Psoas muscle (tissue), 7 donors: ENCODE measurements at regions not wholly inside any gene's neighbourhood (a gene's known extent, or its start where the extent isn't known, plus 50 kb on each side); places are given as distances from the start of the nearest gene placed in this dataset.

Experiments used
- ATAC-seq, 4 donors: fragments of 200-7000 bp; cut with Tn5 transposase; one replicate each; pipeline ENCODE4 v1.9.1; 2020; ENCODE audit warnings: moderate library complexity in 3 of 4, mild to moderate bottlenecking in 2 of 4
- DNase-seq, 2 donors: peaks; one replicate each; pipeline ENCODE4 v3.0.0-alpha.2; 2020
- H3K27ac ChIP-seq: fragments of 200-600 bp; one replicate; pipeline ENCODE4 v1.8.0; 2022
- H3K27me3 ChIP-seq, 3 donors: fragments of 200-600 bp in 1 of 3; one replicate each; pipeline versions ENCODE4 v1.6.1 to v1.8.0; 2013 to 2022; ENCODE audit warnings: low read length in 2 of 3, mild to moderate bottlenecking in 2 of 3, moderate library complexity in 1 of 3; ENCODE audit not compliant: insufficient read depth in 3 of 3
- H3K36me3 ChIP-seq, 2 donors: fragments of 200-600 bp in 1 of 2; one replicate each; pipeline versions ENCODE4 v1.6.1 to v1.8.0; 2013 to 2022; ENCODE audit warnings: low read depth in 1 of 2, mild to moderate bottlenecking in 1 of 2, moderate library complexity in 1 of 2; ENCODE audit not compliant: insufficient read depth in 1 of 2
- H3K4me1 ChIP-seq: fragments of 200-600 bp; one replicate; pipeline ENCODE4 v1.8.0; 2022
- H3K4me3 ChIP-seq: fragments of 200-600 bp; one replicate; pipeline ENCODE4 v1.8.0; 2022; ENCODE audit warnings: mild to moderate bottlenecking
- H3K9me3 ChIP-seq: fragments of 200-600 bp; one replicate; pipeline ENCODE4 v1.8.0; 2022
- CTCF ChIP-seq: fragments of 200-600 bp; IDR thresholded peaks from one replicate; pipeline ENCODE4 v1.8.0; 2022; ENCODE audit warnings: antibody characterized with exemption
- WGBS, 3 donors: extraction: QIAGEN DNeasy Blood & Tissue Kit; methylation state at CpG; one replicate each; pipeline versions ENCODE4 v1.1.6 to v1.1.7; 2013; 5-methylcytosine and 5-hydroxymethylcytosine counted together
- intact Hi-C, 2 donors: fragments of 100-400 bp; cut with DNase I; formaldehyde crosslinking; loops; one replicate each; pipeline versions ENCODE4 v1.11.0 to v1.14.2; 2022
- donor health status: healthy with polysubstance abuse.
- donor health status: DM: no; HTN: no; CAD: no; lungs with moderate emphysema.
- donor health status: Bipolar disorder and iron deficiency.
- donor health status: healthy.
- donor health status: DM: yes; HTN: yes; CAD: no.
- donor health status: DM: no; HTN: no; CAD: no.
- donor health status: DM: yes; HTN: yes; CAD: no.

GRCh38 chr12:95395696-95396095 lies 78.3 kb upstream of the METAP2 start:
- Histone ChIP-seq H3K9me3 (no peaks in the 10 kb centered on the region), H3K27ac (no peak overlapping the region), H3K27me3 (no peaks in the 10 kb centered on the region), H3K4me3 (no peak overlapping the region), H3K36me3 (no peaks in the 10 kb centered on the region), H3K4me1 (peaks cover 7% of the 10 kb centered on the region)
- TF ChIP-seq CTCF: no peak
- ATAC-seq (no peak), DNase-seq (no peak)
- intact Hi-C loops: no loop called here
- WGBS, 3 donors: 61 to 76% (median 69%) methylated on average over 1 of the region's 1 CpG

DNA sequence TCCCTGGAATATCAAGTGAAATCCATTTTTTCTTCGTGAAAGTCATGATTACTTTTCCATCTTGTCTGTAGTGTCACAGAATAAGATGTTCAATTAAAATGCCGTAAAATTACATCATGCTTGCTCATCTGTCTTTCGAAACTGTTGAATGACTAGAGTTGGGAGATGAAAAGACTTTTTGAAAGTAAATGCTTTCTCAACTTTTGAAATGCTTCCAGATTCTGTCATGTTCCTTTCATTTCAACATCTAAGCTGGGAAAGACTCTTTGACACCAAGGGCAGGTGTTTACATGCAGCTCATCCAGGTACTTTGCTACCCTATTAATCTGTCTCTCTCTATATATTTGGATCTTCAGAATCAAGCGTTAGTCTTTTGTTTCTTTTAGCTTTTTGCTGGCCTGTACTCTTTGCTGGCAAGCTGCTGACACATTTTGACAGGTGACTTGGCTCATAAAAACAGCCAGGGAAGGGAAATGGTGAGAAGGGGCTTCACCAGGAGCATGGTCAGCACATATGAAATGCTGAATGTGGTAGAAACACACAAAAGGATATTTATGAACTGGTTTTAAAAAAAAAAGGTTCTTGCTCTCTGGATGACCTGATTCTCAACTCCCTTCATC lies 77.0 kb upstream of the METAP2 start:
- H3K36me3 ChIP-seq: no peaks in the 10 kb centered on the region
- peaks cover 7% of the 10 kb centered on the region for H3K4me1 ChIP-seq
- no peaks in the 10 kb centered on the region for H3K9me3 ChIP-seq
- DNase-seq (no peak), ATAC-seq (peak in 1 of 4 donors; percentile 46)
- intact Hi-C loops: no loop called here
- TF ChIP-seq CTCF: no peak
- H3K4me3 ChIP-seq: no peak overlapping the region
- H3K27me3 ChIP-seq: no peaks in the 10 kb centered on the region
- H3K27ac ChIP-seq: no peak overlapping the region
- 28 to 37% (median 31%) methylated on average over 4 of the region's 4 CpGs for WGBS, 3 donors

DNA sequence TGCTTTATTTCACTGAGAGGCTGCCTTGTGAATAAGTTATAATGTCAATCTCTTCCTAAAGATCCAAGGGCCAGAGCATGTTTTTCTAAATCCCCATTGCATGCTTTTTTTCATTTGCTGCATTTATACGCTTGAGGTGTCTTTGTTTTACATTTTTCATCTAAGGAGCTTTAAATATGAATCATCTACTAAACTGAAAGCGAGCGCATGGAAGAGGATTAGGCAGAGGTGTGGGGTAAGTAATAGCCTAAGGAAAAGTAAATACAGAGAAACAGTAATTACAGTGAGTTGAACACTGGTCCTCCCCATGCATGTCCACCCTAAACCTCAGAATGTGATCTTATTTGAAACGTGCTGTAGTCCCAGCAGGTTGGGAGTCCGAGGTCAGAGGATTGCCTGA lies 76.4 kb upstream of the METAP2 start:
- ATAC-seq: no peak

DNA sequence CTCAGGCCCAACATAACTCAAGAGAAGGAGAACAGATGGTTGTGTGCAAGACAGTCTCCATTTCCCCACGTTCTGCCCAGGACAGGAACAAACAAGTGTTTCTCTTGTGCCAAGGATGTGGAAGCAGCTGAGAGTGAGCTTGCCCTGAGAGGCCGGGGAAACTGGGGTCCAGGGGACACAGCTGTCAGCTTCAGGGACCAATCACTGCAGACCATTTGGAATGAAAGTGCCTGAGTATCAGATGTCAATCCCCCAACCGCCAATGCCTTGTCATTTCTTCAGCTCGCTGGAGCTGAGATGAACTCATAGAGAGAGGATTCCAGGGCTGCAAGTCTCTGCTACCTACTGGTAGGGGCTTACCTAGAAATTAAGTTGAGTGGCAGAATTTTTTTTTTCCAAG lies 71.9 kb upstream of the METAP2 start:
- Histone ChIP-seq H3K9me3 (no peaks in the 10 kb centered on the region), H3K36me3 (no peaks in the 10 kb centered on the region), H3K27ac (no peak overlapping the region), H3K4me3 (no peak overlapping the region), H3K27me3 (no peaks in the 10 kb centered on the region), H3K4me1 (no peaks in the 10 kb centered on the region)
- TF ChIP-seq CTCF: no peak
- ATAC-seq (no peak), DNase-seq (no peak)
- 16 to 23% (median 21%) methylated on average over 4 of the region's 4 CpGs for WGBS, 3 donors
- intact Hi-C loops: no loop called here

More for the DNA sequence above, 76.4 kb upstream of the METAP2 start:
- Histone ChIP-seq H3K9me3 (no peaks in the 10 kb centered on the region), H3K4me3 (no peak overlapping the region), H3K27ac (no peak overlapping the region), H3K4me1 (peaks cover 7% of the 10 kb centered on the region), H3K36me3 (no peaks in the 10 kb centered on the region), H3K27me3 (no peaks in the 10 kb centered on the region)
- TF ChIP-seq CTCF: no peak
- no peak for DNase-seq
- intact Hi-C loops: no loop called here
- 65 to 71% (median 68%) methylated on average over 5 of the region's 5 CpGs for WGBS, 3 donors

DNA sequence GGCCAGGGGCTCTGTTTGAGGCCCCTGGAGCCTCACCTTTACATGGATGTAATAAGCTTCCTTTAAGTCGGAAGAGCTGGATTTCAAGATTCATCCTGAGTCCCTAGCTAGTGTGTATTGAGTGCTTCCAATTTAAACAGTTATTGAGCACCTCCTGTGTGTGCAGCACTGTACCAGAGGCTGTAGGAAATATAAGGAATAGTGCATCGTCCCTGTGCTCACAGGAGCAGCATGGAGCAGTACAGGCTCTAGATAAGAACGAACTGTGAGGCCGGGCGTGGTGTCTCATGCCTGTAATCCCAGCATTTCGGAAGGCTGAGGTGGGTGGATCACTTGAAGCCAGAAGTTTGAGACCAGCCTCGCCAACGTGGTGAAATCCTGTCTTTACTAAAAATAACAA lies 65.8 kb upstream of the METAP2 start:
- ATAC-seq (no peak), DNase-seq (no peak)
- no peaks in the 10 kb centered on the region for H3K36me3 ChIP-seq
- no peaks in the 10 kb centered on the region for H3K9me3 ChIP-seq
- intact Hi-C loops: no loop called here
- H3K27ac ChIP-seq: no peak overlapping the region
- 75 to 80% (median 76%) methylated on average over 8 of the region's 8 CpGs for WGBS, 3 donors
- no peaks in the 10 kb centered on the region for H3K4me1 ChIP-seq
- no peak overlapping the region for H3K4me3 ChIP-seq
- no peaks in the 10 kb centered on the region for H3K27me3 ChIP-seq
- no peak for TF ChIP-seq CTCF
